GM12892 (cell line): ENCODE measurements at regions not wholly inside any gene's neighbourhood (a gene's known extent, or its start where the extent isn't known, plus 50 kb on each side); places are given as distances from the start of the nearest gene placed in this dataset.

ENCODE experiments used
- DNase-seq: peaks from one replicate; pipeline ENCODE4 v3.0.0; 2011; ENCODE audit not compliant: insufficient read length
- FAIRE-seq: peaks from 2 replicates; lab custom pipeline; 2011; peaks lifted over from hg19 to GRCh38; lab: Jason Lieb, UNC
- POLR2A ChIP-seq: IDR thresholded peaks from 2 replicates; pipeline ENCODE4 v1.6.1; 2011; ENCODE audit warnings: low read depth, low read length, control low read depth
- POLR2AphosphoS5 ChIP-seq: IDR thresholded peaks from 2 replicates; pipeline ENCODE4 v1.6.1; 2011; ENCODE audit warnings: low read depth, low read length, control low read depth
- TAF1 ChIP-seq: IDR thresholded peaks from 2 replicates; pipeline ENCODE4 v1.6.1; 2011; ENCODE audit warnings: low read depth, mild to moderate bottlenecking, control low read depth, low read length, borderline replicate concordance

- TF ChIP-seq POLR2A (no peak), POLR2AphosphoS5 (no peak), TAF1 (no peak)
- DNase-seq, result no peak
- FAIRE-seq, result no peak
Measured at GRCh38 chr2:9744256-9745004, 98.8 kb upstream of the TAF1B start.

- TF ChIP-seq POLR2A (no peak), TAF1 (no peak), POLR2AphosphoS5 (no peak)
- DNase-seq (no peak), FAIRE-seq (no peak)
Measured at GRCh38 chr2:9745153-9745899, 97.9 kb upstream of the TAF1B start.

GRCh38 chr2:9747396-9747795 is 95.9 kb upstream of the TAF1B start:
- FAIRE-seq, result no peak

DNA sequence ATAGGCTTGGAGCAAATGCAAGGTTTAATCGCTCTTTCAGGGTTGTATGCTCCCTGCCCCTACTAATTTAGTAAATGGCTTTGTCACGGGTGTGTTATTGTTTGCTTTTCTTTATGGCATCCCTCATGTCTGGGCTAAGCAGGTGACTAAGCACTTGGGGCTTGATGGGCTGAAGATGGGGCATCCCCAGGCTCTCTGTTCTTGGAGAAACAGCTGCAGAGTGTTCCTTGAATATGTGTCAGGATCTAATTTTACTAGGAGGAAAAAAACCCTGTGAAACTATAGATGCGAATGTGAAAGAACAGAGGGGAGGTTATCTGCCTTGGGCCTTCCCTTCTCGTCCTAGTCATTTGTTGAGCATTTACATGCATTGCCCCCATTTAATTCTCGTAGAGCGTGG is 94.7 kb upstream of the TAF1B start:
- FAIRE-seq (peak; percentile 57), DNase-seq (no peak)
- no peak for TF ChIP-seq TAF1
- TF ChIP-seq POLR2AphosphoS5, result no peak
- no peak for TF ChIP-seq POLR2A

More at GRCh38 chr2:9747396-9747795, 95.9 kb upstream of the TAF1B start:
- no peak for DNase-seq
- TF ChIP-seq TAF1 (no peak), POLR2AphosphoS5 (no peak), POLR2A (no peak)

GRCh38 chr2:9749546-9750223 is 93.6 kb upstream of the TAF1B start:
- TF ChIP-seq TAF1 (no peak), POLR2AphosphoS5 (no peak), POLR2A (no peak)
- DNase-seq (no peak), FAIRE-seq (no peak)

GRCh38 chr2:9750224-9751215 is 92.8 kb upstream of the TAF1B start:
- DNase-seq (no peak), FAIRE-seq (peak; percentile 76)
- TF ChIP-seq POLR2AphosphoS5, result no peak
- TF ChIP-seq POLR2A, result no peak
- TF ChIP-seq TAF1, result no peak

GRCh38 chr2:9751831-9752230 is 91.4 kb upstream of the TAF1B start:
- DNase-seq (no peak), FAIRE-seq (no peak)
- no peak for TF ChIP-seq TAF1

DNA sequence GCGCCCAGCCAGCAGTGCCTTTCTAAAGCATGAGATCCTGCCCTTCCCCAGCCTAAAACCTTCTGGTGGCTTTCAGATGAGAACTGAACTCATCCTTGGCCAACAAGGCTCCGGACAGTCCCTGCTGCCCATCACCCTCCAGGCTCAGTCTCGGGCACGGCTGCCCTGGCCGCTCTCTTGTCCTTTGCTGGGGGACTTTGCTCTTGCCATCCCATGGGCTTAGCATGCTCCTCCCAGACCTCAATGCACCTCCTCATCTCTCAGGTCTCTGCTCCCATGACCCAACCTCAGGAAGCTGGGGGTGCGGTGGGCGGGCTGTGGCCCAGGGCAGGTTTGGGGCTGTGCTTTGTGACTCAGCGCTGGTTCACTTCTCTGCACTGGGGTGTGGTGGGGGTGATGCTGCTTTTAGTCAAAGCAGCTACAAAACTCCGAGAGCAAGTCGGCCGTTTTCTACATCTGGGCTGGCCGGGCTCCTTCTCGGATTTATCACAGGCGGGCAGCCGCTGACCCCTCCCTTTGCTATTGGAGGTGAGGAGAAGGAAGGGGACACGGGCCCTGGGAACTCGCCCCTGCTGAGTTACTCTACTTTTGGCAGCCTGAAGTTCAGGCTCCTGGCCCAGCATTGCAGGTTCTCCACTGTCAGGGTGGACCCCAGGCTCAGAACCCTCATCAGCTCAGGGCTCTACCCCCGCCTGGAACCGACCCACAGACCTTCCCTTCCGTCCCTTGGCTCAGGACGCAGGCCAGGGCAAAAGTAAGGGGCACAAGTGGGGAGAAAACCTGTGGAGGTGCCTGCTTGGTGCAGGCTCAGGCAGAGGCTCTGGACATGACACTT is 90.6 kb upstream of the TAF1B start:
- DNase-seq, result no peak
- FAIRE-seq, result peak; percentile 27
- no peak; the same call in 1 of the 2 replicates for TF ChIP-seq POLR2A
- no peak for TF ChIP-seq POLR2AphosphoS5
- TF ChIP-seq TAF1, result no peak

GRCh38 chr2:9753276-9753600 is 90.0 kb upstream of the TAF1B start:
- DNase-seq (peak; percentile 59), FAIRE-seq (peak; percentile 95)
- TF ChIP-seq POLR2AphosphoS5 (peak; percentile 72), TAF1 (no peak), POLR2A (no peak)

GRCh38 chr2:9753665-9754531 is 89.4 kb upstream of the TAF1B start:
- DNase-seq (no peak), FAIRE-seq (peak; percentile 76)
- TF ChIP-seq POLR2A (0 out of 2 replicates have a peak, but pooled peaks have one; percentile 20), TAF1 (no peak), POLR2AphosphoS5 (no peak)

DNA sequence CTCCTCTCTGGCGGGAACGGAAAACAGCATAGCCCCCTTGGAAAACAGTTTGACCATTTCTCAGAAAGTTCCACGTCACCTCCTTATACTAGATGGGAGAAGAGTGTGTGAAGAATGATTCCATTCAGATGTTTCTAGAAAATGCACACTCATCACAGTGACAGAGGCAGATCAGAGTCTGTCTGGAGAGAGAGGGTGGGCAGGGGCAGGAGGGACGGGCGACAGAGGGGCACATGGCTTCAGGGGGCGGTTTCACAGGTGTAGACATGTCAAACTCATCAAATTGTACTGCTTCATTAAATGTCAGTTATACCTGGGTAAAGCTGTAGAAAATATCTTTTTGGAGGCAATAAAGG is 88.8 kb upstream of the TAF1B start:
- TF ChIP-seq POLR2AphosphoS5, result no peak
- TF ChIP-seq TAF1, result no peak
- TF ChIP-seq POLR2A, result no peak
- no peak for FAIRE-seq
- no peak for DNase-seq
